Gastroesophageal sphincter (tissue), 3 donors: ENCODE measurements at regions not wholly inside any gene's neighbourhood (a gene's known extent, or its start where the extent isn't known, plus 50 kb on each side); places are given as distances from the start of the nearest gene placed in this dataset.

Experiments used
- CTCF ChIP-seq, 4 experiments: fragments of 200-600 bp in 2 of 4; fragments of 450-650 bp in 2 of 4; sonication (generic) in 1 of 4; IDR thresholded peaks; one replicate each; pipeline ENCODE4 v1.5.1; 2017 to 2019; ENCODE audit warnings: antibody characterized with exemption in 4 of 4, mild to moderate bottlenecking in 2 of 4, moderate library complexity in 2 of 4
- EP300 ChIP-seq: sonication (generic); formaldehyde crosslinking; IDR thresholded peaks from one replicate; pipeline ENCODE4 v1.6.1; 2017; ENCODE audit warnings: antibody characterized with exemption, mild to moderate bottlenecking

GRCh38 chr10:10292501-10292900 is 725.2 kb upstream of the CELF2 start:
- TF ChIP-seq CTCF (IDR thresholded peaks at IDR 0.05): no peak
- TF ChIP-seq EP300: no peak
